KMS-11 (cell line): ENCODE measurements at regions not wholly inside any gene's neighbourhood (a gene's known extent, or its start where the extent isn't known, plus 50 kb on each side); places are given as distances from the start of the nearest gene placed in this dataset.

Experiments
- H2AFZ ChIP-seq: fragments of 200-600 bp; sonication (generic); 2 replicates; pipeline ENCODE4 v1.6.1; 2016; ENCODE audit warnings: antibody characterized with exemption, mixed run types, low read depth
- H3K27ac ChIP-seq: fragments of 200-600 bp; sonication (generic); 2 replicates; pipeline ENCODE4 v1.6.1; 2016; ENCODE audit warnings: mild to moderate bottlenecking, mixed run types
- H3K27me3 ChIP-seq: fragments of 200-600 bp; sonication (generic); 2 replicates; pipeline ENCODE4 v1.6.1; 2017; ENCODE audit warnings: mild to moderate bottlenecking, low read depth, mixed run types, moderate library complexity; ENCODE audit not compliant: insufficient read depth
- H3K36me3 ChIP-seq: fragments of 200-600 bp; sonication (generic); 2 replicates; pipeline ENCODE4 v1.6.1; 2017; ENCODE audit warnings: mild to moderate bottlenecking, mixed run types; ENCODE audit not compliant: insufficient read depth
- H3K4me1 ChIP-seq: fragments of 200-600 bp; sonication (generic); 2 replicates; pipeline ENCODE4 v1.6.1; 2016; ENCODE audit warnings: mild to moderate bottlenecking, low read depth, mixed run types; ENCODE audit not compliant: poor library complexity, severe bottlenecking
- H3K4me2 ChIP-seq: fragments of 200-600 bp; sonication (generic); 2 replicates; pipeline ENCODE4 v1.7.0; 2016; ENCODE audit warnings: mild to moderate bottlenecking, mixed run types
- H3K4me3 ChIP-seq: fragments of 200-600 bp; sonication (generic); IDR thresholded peaks from 2 replicates; pipeline ENCODE4 v1.6.1; 2017; ENCODE audit warnings: low read depth, low read length, mixed read lengths; ENCODE audit not compliant: insufficient read depth
- H3K79me2 ChIP-seq: fragments of 200-600 bp; sonication (generic); 2 replicates; pipeline ENCODE4 v1.6.1; 2016; ENCODE audit warnings: low read depth, mixed run types; ENCODE audit not compliant: insufficient read depth
- H3K9ac ChIP-seq: fragments of 200-600 bp; sonication (generic); 2 replicates; pipeline ENCODE4 v1.6.1; 2016; ENCODE audit warnings: mild to moderate bottlenecking, mixed run types
- H4K20me1 ChIP-seq: fragments of 200-600 bp; sonication (generic); 2 replicates; pipeline ENCODE4 v1.6.1; 2016; ENCODE audit warnings: mild to moderate bottlenecking, mixed run types; ENCODE audit not compliant: insufficient read depth
- CTCF ChIP-seq: fragments of 200-600 bp; sonication (generic); conservative IDR thresholded peaks from 2 replicates; pipeline ENCODE4 v1.6.1; 2017; ENCODE audit warnings: low read depth, mild to moderate bottlenecking, antibody characterized with exemption, low read length, moderate library complexity, mixed read lengths

DNA sequence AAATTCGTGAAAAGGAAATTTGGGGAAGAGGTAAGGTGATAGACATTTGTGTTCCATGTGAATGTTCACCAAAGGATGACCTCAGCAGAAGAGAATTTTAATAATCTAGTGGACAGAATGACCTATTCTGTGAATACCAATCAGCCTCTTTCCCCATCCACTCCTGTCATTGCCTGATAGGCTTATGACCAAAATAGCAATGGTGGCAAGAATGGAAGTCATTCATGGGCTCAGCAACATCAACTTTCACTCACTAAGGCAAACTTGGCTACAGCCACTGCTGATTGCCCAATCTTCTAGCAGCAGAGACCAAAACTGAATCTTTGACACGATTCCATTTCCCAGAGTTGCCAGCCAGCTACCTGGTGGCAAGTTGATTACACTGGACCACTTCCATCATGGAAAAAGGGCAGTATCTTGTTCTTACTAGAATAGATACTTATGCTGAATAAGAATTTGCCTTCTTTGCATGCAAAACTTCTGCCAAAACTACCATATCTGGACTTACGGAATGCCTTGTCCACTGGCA, 348.7 kb upstream of the PBX1 start:
- TF ChIP-seq CTCF, result no peak
- H3K4me1 ChIP-seq, result no peaks in the 10 kb centered on the region
- H3K27ac ChIP-seq, result no peak overlapping the region

DNA sequence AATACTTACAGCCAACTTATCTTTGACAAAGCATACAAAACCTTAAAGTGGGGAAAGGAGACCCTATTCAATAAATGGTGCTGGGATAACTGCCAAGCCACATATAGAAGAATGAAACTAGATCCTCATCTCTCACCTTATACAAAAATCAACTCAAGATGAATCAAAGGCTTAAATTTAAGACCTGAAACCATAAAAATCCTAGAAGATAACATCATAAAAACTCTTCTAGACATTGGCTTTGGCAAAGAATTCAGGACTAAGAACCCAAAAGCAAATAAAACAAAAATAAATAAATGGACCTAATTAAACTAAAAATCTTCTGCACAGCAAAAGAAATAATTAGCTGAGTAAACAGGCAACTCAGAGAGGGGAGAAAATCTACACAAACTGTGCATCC, 335.6 kb upstream of the PBX1 start:
- Histone ChIP-seq H3K27ac (no peak overlapping the region), H3K4me1 (peaks cover 13% of the 10 kb centered on the region), H3K4me3 (no peak overlapping the region), H3K27me3 (no peaks in the 10 kb centered on the region), H2AFZ (no peak overlapping the region), H4K20me1 (no peaks in the 10 kb centered on the region), H3K79me2 (no peaks in the 10 kb centered on the region), H3K9ac (no peak overlapping the region), H3K4me2 (no peak overlapping the region), H3K36me3 (no peaks in the 10 kb centered on the region)
- no peak for TF ChIP-seq CTCF

More for the DNA sequence above, 348.7 kb upstream of the PBX1 start:
- Histone ChIP-seq H2AFZ (no peak overlapping the region), H3K4me2 (no peak overlapping the region), H3K9ac (no peak overlapping the region), H3K36me3 (no peaks in the 10 kb centered on the region), H3K4me3 (no peak overlapping the region), H3K79me2 (no peaks in the 10 kb centered on the region), H3K27me3 (no peaks in the 10 kb centered on the region), H4K20me1 (no peaks in the 10 kb centered on the region)

DNA sequence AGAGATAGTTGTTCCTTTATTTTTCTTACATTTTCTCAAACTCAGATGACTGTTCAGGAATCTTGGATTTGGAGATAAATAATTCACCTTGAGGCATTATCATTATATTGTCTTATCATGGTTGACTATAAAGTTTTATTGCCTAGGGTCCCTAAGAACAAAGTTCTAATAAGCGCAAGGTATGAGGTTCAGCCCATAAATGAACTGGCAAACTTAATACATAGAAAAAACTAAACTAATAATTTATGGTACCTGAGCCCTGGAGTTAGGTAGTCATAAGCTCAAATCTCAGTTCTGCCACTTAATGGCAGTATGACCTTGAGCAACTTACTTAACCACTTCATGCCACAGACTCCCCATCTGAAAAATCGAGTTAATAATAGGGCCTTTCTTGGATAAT, 334.0 kb upstream of the PBX1 start:
- no peak overlapping the region for H3K27ac ChIP-seq
- H3K79me2 ChIP-seq, result no peaks in the 10 kb centered on the region
- H3K4me2 ChIP-seq, result no peak overlapping the region
- H4K20me1 ChIP-seq, result no peaks in the 10 kb centered on the region
- H3K27me3 ChIP-seq, result no peaks in the 10 kb centered on the region
- no peak overlapping the region for H3K9ac ChIP-seq
- H3K4me3 ChIP-seq, result no peak overlapping the region
- peaks cover 13% of the 10 kb centered on the region for H3K4me1 ChIP-seq
- H3K36me3 ChIP-seq, result no peaks in the 10 kb centered on the region
- H2AFZ ChIP-seq, result no peak overlapping the region
- no peak for TF ChIP-seq CTCF

- Histone ChIP-seq H3K27ac (no peak overlapping the region), H4K20me1 (no peaks in the 10 kb centered on the region), H2AFZ (no peak overlapping the region), H3K4me3 (no peak overlapping the region), H3K4me2 (no peak overlapping the region), H3K79me2 (no peaks in the 10 kb centered on the region), H3K4me1 (peaks cover 13% of the 10 kb centered on the region), H3K36me3 (no peaks in the 10 kb centered on the region), H3K9ac (no peak overlapping the region), H3K27me3 (no peaks in the 10 kb centered on the region)
- no peak for TF ChIP-seq CTCF
These were observed 332.0 kb upstream of the PBX1 start for GRCh38 chr1:164226977-164227376.

DNA sequence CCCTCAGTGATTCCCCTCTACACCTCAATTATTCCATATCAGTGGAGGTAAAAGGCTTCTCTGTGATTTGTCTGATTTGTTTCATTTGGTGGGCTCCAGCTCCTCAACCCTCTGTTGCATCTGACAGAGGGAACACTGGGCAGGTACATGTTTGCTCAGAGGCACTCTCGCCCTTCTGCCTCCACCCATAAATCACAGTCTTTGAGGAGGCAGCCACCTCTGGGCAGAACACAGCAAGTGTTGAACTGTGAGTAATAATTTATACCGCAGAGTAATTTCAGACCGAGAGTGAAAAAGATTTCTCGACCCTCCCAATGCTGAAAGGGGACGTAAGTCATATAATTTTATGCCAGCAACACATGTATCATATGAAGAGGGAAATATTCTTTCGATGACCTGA, 330.1 kb upstream of the PBX1 start:
- no peaks in the 10 kb centered on the region for H3K27me3 ChIP-seq
- H3K4me3 ChIP-seq, result no peak overlapping the region
- no peaks in the 10 kb centered on the region for H4K20me1 ChIP-seq
- H2AFZ ChIP-seq, result no peak overlapping the region
- TF ChIP-seq CTCF, result no peak
- no peaks in the 10 kb centered on the region for H3K79me2 ChIP-seq
- H3K4me2 ChIP-seq, result no peak overlapping the region
- no peak overlapping the region for H3K27ac ChIP-seq
- H3K4me1 ChIP-seq, result no peaks in the 10 kb centered on the region
- no peak overlapping the region for H3K9ac ChIP-seq
- no peaks in the 10 kb centered on the region for H3K36me3 ChIP-seq
